HEK293 (cell line): ENCODE measurements at regions not wholly inside any gene's neighbourhood (a gene's known extent, or its start where the extent isn't known, plus 50 kb on each side); places are given as distances from the start of the nearest gene placed in this dataset.
A peak's percentile ranks its signal among the peaks of the same experiment; 100 is the strongest.

Experiments used
- CTCF ChIA-PET: fragments of 350-600 bp; formaldehyde crosslinking; extraction: SDS; loops from one replicate; lab custom pipeline; 2021; ENCODE audit warnings: antibody characterized with exemption; lab: Yijun Ruan, JAX
- POLR2A ChIA-PET: fragments of 300-600 bp; formaldehyde crosslinking; extraction: SDS; loops from one replicate; lab custom pipeline; 2020; ENCODE audit warnings: antibody characterized with exemption, inconsistent platforms; lab: Yijun Ruan, JAX
- H3K27ac ChIP-seq: fragments of 200-500 bp; sonication (Bioruptor generic); 2 replicates; pipeline ENCODE4 v1.5.1; 2014; ENCODE audit warnings: low read depth, low read length, control low read depth, inconsistent platforms; ENCODE audit errors: extremely low read depth
- H3K36me3 ChIP-seq, 2 experiments: fragments of 200-500 bp in 1 of 2; sonication (Bioruptor generic) in 1 of 2; 1 replicate in 1 of 2; 2 replicates in 1 of 2; pipeline ENCODE4 v1.5.1; 2014 to 2017; ENCODE audit warnings: inconsistent platforms in 2 of 2, low read length in 2 of 2; ENCODE audit not compliant: control insufficient read depth in 2 of 2, insufficient read depth in 1 of 2
- H3K4me1 ChIP-seq: fragments of 200-500 bp; sonication (Bioruptor generic); 2 replicates; pipeline ENCODE4 v1.5.1; 2014; ENCODE audit warnings: mild to moderate bottlenecking, low read length, inconsistent platforms; ENCODE audit not compliant: control insufficient read depth, insufficient read depth
- H3K4me3 ChIP-seq: 2 replicates; pipeline ENCODE4 v1.5.1; 2011; ENCODE audit warnings: low read depth, mild to moderate bottlenecking, control low read depth, low read length, moderate library complexity
- H3K9me3 ChIP-seq: fragments of 200-500 bp; sonication (Bioruptor generic); 2 replicates; pipeline ENCODE4 v1.5.1; 2014; ENCODE audit warnings: low read depth, low read length, inconsistent platforms; ENCODE audit not compliant: control insufficient read depth, insufficient read depth
- GLI2 ChIP-seq: fragments of 450-650 bp; formaldehyde crosslinking; IDR thresholded peaks from 2 replicates; pipeline ENCODE4; 2017; ENCODE audit warnings: missing biosample characterization, missing genetic modification characterization, low read depth, borderline replicate concordance
- HOXA7 ChIP-seq: sonication (generic); formaldehyde crosslinking; IDR thresholded peaks from 2 replicates; pipeline ENCODE4 v1.8.1; 2022; ENCODE audit warnings: missing genetic modification reagents, borderline replicate concordance
- MEIS1 ChIP-seq: sonication (generic); formaldehyde crosslinking; IDR thresholded peaks from 2 replicates; pipeline ENCODE4 v1.8.1; 2022; ENCODE audit warnings: missing genetic modification reagents, mild to moderate bottlenecking, borderline replicate concordance
- MYNN ChIP-seq: fragments of 450-650 bp; formaldehyde crosslinking; IDR thresholded peaks from 2 replicates; pipeline ENCODE4 v1.5.1; 2016; ENCODE audit warnings: missing biosample characterization, missing genetic modification characterization, borderline replicate concordance
- TCF7L2 ChIP-seq: IDR thresholded peaks from 2 replicates; pipeline ENCODE4 v1.6.1; 2011; ENCODE audit warnings: low read depth, mild to moderate bottlenecking, inconsistent platforms, low read length, moderate library complexity, borderline replicate concordance
- ZBTB48 ChIP-seq: fragments of 450-650 bp; formaldehyde crosslinking; IDR thresholded peaks from 2 replicates; pipeline ENCODE4 v1.5.1; 2016; ENCODE audit warnings: missing biosample characterization, missing genetic modification characterization
- ZNF112 ChIP-seq: fragments of 450-650 bp; formaldehyde crosslinking; IDR thresholded peaks from 2 replicates; pipeline ENCODE4 v1.5.0; 2017; ENCODE audit warnings: missing biosample characterization, missing genetic modification characterization
- ZNF132 ChIP-seq: fragments of 450-650 bp; formaldehyde crosslinking; IDR thresholded peaks from 2 replicates; pipeline ENCODE4 v1.5.1; 2017; ENCODE audit warnings: missing biosample characterization, missing genetic modification characterization, borderline replicate concordance
- ZNF138 ChIP-seq: fragments of 450-650 bp; formaldehyde crosslinking; IDR thresholded peaks from 2 replicates; pipeline ENCODE4 v1.5.1; 2016; ENCODE audit warnings: missing biosample characterization, missing genetic modification characterization, borderline replicate concordance
- ZNF155 ChIP-seq: fragments of 450-650 bp; formaldehyde crosslinking; IDR thresholded peaks from 2 replicates; pipeline ENCODE4 v1.5.1; 2016; ENCODE audit warnings: missing biosample characterization, missing genetic modification characterization
- ZNF404 ChIP-seq: fragments of 450-650 bp; formaldehyde crosslinking; IDR thresholded peaks from 2 replicates; pipeline ENCODE4 v1.5.1; 2017; ENCODE audit warnings: missing biosample characterization, missing genetic modification characterization
- ZNF416 ChIP-seq: fragments of 450-650 bp; formaldehyde crosslinking; IDR thresholded peaks from 2 replicates; pipeline ENCODE4 v1.5.1; 2016; ENCODE audit warnings: missing biosample characterization, missing genetic modification characterization
- ZNF561 ChIP-seq: fragments of 450-650 bp; IDR thresholded peaks from 2 replicates; pipeline ENCODE4 v1.5.1; 2018; ENCODE audit warnings: missing biosample characterization, missing genetic modification characterization, borderline replicate concordance
- ZNF76 ChIP-seq: fragments of 450-650 bp; formaldehyde crosslinking; IDR thresholded peaks from 2 replicates; pipeline ENCODE4; 2016; ENCODE audit warnings: low read depth, missing biosample characterization, missing genetic modification characterization, borderline replicate concordance
- ZXDB ChIP-seq: fragments of 450-650 bp; formaldehyde crosslinking; IDR thresholded peaks from 2 replicates; pipeline ENCODE4 v1.5.1; 2016; ENCODE audit warnings: missing biosample characterization, missing genetic modification characterization
- TF ChIP-seq, protein P1 (sequence below): fragments of 450-650 bp; formaldehyde crosslinking; IDR thresholded peaks from 2 replicates; pipeline ENCODE4 v1.5.1; 2016; ENCODE audit warnings: missing biosample characterization, missing genetic modification characterization
- TF ChIP-seq, protein P2 (sequence below): fragments of 450-650 bp; IDR thresholded peaks from 2 replicates; pipeline ENCODE4 v1.5.1; 2018; ENCODE audit warnings: missing biosample characterization, missing genetic modification characterization
- TF ChIP-seq, protein P3 (sequence below): fragments of 450-650 bp; formaldehyde crosslinking; IDR thresholded peaks from 2 replicates; pipeline ENCODE4 v1.5.1; 2016; ENCODE audit warnings: missing biosample characterization, missing genetic modification characterization
- TF ChIP-seq, protein P4 (sequence below): fragments of 450-650 bp; formaldehyde crosslinking; IDR thresholded peaks from 2 replicates; pipeline ENCODE4 v1.5.1; 2016; ENCODE audit warnings: missing biosample characterization, missing genetic modification characterization, borderline replicate concordance

DNA sequence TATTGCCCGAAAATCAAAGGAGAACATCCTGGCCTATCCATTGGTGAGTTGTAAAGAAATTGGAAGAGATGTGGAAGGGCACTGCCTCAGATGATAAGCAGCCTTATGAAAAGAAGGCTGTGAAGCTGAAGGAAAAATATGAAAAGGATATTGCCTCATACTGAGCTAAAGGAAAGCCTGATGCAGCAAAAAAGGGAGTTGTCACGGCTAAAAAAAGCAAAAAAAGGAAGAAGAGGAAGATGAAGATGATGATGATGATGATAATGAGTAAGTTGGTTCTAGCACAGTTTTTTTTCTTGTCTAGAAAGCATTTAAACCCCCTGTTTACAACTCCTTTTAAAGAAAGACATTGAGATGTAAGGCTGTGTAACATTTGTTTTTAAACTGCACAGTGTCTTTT lies 59.8 kb upstream of the ZBED3 start:
- no peaks in the 10 kb centered on the region for H3K4me1 ChIP-seq
- TF ChIP-seq ZNF138 (no peak), ZNF404 (tag by site-specific recombination) (no peak), ZNF76 (tag by site-specific recombination) (no peak), TCF7L2 (no peak)
- TF ChIP-seq, protein P1, sequence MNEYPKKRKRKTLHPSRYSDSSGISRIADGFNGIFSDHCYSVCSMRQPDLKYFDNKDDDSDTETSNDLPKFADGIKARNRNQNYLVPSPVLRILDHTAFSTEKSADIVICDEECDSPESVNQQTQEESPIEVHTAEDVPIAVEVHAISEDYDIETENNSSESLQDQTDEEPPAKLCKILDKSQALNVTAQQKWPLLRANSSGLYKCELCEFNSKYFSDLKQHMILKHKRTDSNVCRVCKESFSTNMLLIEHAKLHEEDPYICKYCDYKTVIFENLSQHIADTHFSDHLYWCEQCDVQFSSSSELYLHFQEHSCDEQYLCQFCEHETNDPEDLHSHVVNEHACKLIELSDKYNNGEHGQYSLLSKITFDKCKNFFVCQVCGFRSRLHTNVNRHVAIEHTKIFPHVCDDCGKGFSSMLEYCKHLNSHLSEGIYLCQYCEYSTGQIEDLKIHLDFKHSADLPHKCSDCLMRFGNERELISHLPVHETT (tag by site-specific recombination), result no peak
- TF ChIP-seq, protein P2, sequence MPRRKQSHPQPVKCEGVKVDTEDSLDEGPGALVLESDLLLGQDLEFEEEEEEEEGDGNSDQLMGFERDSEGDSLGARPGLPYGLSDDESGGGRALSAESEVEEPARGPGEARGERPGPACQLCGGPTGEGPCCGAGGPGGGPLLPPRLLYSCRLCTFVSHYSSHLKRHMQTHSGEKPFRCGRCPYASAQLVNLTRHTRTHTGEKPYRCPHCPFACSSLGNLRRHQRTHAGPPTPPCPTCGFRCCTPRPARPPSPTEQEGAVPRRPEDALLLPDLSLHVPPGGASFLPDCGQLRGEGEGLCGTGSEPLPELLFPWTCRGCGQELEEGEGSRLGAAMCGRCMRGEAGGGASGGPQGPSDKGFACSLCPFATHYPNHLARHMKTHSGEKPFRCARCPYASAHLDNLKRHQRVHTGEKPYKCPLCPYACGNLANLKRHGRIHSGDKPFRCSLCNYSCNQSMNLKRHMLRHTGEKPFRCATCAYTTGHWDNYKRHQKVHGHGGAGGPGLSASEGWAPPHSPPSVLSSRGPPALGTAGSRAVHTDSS (tag by site-specific recombination), result peak; percentile 82
- ChIA-PET CTCF (interaction anchor here (1.1 to 3.3 kb wide), 2 partner anchors 96 to 345 kb away, joined by 4 to 27 read pairs; partner anchors contain the start of gene WDR41), POLR2A (interaction anchor here (0.6 kb wide), 1 partner anchor 76 kb away, joined by 4 read pairs; no protein-coding TSS in a partner anchor)
- H3K27ac ChIP-seq, result no peak overlapping the region
- no peaks in the 10 kb centered on the region for H3K36me3 ChIP-seq
- H3K9me3 ChIP-seq, result no peaks in the 10 kb centered on the region
- no peak overlapping the region for H3K4me3 ChIP-seq

DNA sequence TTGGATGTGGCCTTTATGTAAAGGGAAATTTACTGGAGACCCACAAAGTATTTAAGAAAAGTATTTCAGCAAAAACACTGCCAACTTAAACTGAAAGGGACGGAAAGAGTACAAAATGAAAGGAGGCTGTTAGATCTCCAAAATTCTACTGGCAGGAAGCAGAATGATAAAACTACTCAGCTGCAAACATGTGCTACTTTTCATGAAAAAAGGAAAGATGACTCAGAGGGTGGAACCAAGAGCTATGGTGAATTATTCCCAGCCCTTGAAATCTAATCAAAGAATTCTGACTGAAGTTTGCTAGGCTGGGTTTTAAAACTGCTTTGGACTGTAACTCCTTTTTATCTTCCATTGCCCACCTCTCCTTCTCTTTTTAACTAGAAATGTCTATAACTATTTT lies 58.6 kb upstream of the ZBED3 start:
- Histone ChIP-seq H3K4me1 (no peaks in the 10 kb centered on the region), H3K9me3 (no peaks in the 10 kb centered on the region)
- CTCF ChIA-PET, result interaction anchor here (0.6 to 3.3 kb wide), 18 partner anchors 10 to 1925 kb away, joined by 3 to 32 read pairs (median 4); partner anchors contain the start of gene WDR41
- no peak for TF ChIP-seq ZNF112 (tag by site-specific recombination)
- no peak for TF ChIP-seq ZNF561
- TF ChIP-seq ZBTB48 (tag by site-specific recombination), result no peak
- TF ChIP-seq, all 188 proteins: peak for 0
- POLR2A ChIA-PET, result no interaction called here
- Histone ChIP-seq H3K27ac (no peak overlapping the region), H3K4me3 (no peak overlapping the region), H3K36me3 (no peaks in the 10 kb centered on the region)

DNA sequence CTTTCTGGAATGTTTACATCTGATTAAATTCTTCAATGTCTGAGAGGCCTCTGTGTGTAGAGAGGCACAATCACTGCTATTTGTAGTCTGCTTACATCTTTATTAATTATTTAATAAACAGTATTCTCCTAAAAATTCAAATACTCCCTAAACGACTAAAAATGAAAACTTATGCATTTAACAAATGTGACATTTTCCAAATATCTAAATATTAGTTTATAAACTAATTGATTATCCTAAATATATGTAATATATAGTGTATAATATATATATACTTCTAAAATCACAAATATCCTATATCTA lies 57.7 kb upstream of the ZBED3 start:
- no peak for TF ChIP-seq MYNN (tag by site-specific recombination)
- no peak for TF ChIP-seq MEIS1 (CRISPR knock-in tag)
- TF ChIP-seq ZXDB, result no peak
- Histone ChIP-seq H3K36me3 (no peaks in the 10 kb centered on the region), H3K9me3 (no peaks in the 10 kb centered on the region), H3K4me1 (no peaks in the 10 kb centered on the region), H3K4me3 (no peak overlapping the region), H3K27ac (no peak overlapping the region)
- ChIA-PET CTCF (interaction anchor here (0.6 to 3.3 kb wide), 20 partner anchors 10 to 820 kb away, joined by 3 to 32 read pairs (median 4); partner anchors contain the start of gene WDR41), POLR2A (no interaction called here)

DNA sequence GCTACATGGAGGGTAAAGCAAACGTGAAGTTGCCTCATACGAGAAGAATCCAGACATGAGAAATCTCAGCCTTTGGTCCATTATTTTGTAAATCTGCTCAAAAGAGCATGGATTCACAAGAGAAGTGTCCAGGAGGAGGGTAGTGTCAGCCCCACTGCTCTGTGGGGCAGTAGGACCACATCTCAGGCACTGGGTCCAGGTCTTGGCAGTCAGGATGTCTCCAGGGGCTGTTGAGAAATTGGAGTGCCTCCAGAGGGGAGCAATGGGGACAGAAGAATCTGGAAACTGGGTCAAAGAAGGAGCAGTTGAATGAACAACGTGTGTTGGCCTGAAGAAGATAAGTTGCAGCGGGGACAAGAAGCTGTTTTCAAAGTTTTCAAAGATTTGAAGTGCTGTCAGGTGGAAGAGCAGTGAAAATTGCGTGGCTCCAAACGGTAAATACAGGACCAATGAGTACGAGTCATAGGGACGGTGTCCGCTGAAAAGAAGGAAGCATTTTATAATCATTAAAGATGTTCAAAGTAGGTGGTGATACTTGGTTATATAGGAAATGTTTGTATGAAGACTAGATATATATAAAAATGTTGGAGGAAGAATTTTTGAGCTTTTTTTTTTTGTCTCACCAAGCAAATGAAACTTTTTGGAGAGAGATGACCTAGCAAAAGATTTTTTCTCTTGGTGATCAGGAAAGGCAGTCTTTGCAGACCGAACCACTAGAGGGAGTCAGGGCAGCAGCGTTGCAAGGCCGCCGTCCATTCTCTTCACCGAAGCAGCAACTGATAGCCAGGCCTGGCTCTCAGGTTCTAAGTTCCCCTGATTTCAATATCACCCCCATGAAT lies 57.1 kb upstream of the ZBED3 start:
- Histone ChIP-seq H3K9me3 (no peaks in the 10 kb centered on the region), H3K36me3 (no peaks in the 10 kb centered on the region), H3K27ac (no peak overlapping the region), H3K4me1 (no peaks in the 10 kb centered on the region), H3K4me3 (no peak overlapping the region)
- CTCF ChIA-PET, result interaction anchor here (0.5 to 3.3 kb wide), 38 partner anchors 10 to 1816 kb away, joined by 3 to 32 read pairs (median 3); partner anchors contain the start of gene WDR41
- POLR2A ChIA-PET, result no interaction called here
- no peak for TF ChIP-seq ZNF132
- no peak for TF ChIP-seq HOXA7 (CRISPR knock-in tag)
- TF ChIP-seq GLI2 (tag by site-specific recombination), result no peak
- TF ChIP-seq, protein P3, sequence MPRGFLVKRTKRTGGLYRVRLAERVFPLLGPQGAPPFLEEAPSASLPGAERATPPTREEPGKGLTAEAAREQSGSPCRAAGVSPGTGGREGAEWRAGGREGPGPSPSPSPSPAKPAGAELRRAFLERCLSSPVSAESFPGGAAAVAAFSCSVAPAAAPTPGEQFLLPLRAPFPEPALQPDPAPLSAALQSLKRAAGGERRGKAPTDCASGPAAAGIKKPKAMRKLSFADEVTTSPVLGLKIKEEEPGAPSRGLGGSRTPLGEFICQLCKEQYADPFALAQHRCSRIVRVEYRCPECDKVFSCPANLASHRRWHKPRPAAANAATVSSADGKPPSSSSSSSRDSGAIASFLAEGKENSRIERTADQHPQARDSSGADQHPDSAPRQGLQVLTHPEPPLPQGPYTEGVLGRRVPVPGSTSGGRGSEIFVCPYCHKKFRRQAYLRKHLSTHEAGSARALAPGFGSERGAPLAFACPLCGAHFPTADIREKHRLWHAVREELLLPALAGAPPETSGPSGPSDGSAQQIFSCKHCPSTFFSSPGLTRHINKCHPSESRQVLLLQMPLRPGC (tag by site-specific recombination), result no peak
- TF ChIP-seq ZNF416 (tag by site-specific recombination), result no peak
- TF ChIP-seq ZNF155 (tag by site-specific recombination), result no peak
- TF ChIP-seq, protein P4, sequence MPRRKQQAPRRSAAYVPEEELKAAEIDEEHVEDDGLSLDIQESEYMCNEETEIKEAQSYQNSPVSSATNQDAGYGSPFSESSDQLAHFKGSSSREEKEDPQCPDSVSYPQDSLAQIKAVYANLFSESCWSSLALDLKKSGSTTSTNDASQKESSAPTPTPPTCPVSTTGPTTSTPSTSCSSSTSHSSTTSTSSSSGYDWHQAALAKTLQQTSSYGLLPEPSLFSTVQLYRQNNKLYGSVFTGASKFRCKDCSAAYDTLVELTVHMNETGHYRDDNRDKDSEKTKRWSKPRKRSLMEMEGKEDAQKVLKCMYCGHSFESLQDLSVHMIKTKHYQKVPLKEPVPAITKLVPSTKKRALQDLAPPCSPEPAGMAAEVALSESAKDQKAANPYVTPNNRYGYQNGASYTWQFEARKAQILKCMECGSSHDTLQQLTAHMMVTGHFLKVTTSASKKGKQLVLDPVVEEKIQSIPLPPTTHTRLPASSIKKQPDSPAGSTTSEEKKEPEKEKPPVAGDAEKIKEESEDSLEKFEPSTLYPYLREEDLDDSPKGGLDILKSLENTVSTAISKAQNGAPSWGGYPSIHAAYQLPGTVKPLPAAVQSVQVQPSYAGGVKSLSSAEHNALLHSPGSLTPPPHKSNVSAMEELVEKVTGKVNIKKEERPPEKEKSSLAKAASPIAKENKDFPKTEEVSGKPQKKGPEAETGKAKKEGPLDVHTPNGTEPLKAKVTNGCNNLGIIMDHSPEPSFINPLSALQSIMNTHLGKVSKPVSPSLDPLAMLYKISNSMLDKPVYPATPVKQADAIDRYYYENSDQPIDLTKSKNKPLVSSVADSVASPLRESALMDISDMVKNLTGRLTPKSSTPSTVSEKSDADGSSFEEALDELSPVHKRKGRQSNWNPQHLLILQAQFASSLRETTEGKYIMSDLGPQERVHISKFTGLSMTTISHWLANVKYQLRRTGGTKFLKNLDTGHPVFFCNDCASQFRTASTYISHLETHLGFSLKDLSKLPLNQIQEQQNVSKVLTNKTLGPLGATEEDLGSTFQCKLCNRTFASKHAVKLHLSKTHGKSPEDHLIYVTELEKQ (tag by site-specific recombination), result no peak
